ENCODE measurements at regions not wholly inside any gene's neighbourhood (a gene's known extent, or its start where the extent isn't known, plus 50 kb on each side); places are given as distances from the start of the nearest gene placed in this dataset.

DNA sequence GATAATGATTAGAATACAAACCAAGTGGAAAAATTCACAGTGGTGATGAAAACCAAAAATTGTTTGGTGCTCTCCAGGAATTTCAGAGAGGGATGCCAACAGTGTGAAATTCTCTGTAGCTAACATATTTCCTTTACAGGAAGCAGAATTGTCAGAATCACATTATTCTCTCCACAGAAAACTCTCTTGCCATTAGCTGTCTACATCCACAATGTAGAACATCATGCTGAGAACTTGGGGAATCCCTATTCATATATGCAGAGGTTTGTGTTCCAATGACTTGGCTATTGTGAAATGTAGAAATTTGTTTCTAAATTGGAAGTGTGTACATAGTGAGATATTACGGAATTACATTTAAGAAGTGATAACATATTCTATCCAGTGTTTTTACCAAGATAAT lies 142.0 kb downstream of the PCDH7 start:
- TF ChIP-seq, protein P1, sequence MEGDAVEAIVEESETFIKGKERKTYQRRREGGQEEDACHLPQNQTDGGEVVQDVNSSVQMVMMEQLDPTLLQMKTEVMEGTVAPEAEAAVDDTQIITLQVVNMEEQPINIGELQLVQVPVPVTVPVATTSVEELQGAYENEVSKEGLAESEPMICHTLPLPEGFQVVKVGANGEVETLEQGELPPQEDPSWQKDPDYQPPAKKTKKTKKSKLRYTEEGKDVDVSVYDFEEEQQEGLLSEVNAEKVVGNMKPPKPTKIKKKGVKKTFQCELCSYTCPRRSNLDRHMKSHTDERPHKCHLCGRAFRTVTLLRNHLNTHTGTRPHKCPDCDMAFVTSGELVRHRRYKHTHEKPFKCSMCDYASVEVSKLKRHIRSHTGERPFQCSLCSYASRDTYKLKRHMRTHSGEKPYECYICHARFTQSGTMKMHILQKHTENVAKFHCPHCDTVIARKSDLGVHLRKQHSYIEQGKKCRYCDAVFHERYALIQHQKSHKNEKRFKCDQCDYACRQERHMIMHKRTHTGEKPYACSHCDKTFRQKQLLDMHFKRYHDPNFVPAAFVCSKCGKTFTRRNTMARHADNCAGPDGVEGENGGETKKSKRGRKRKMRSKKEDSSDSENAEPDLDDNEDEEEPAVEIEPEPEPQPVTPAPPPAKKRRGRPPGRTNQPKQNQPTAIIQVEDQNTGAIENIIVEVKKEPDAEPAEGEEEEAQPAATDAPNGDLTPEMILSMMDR (conservative IDR thresholded peaks at IDR 0.05; ENCODE audit: low read depth, low read length), result no peak
- no peak for TF ChIP-seq EZH2 (IDR thresholded peaks at IDR 0.05; ENCODE audit: low read length, unreplicated experiment)
- TF ChIP-seq EZH2phosphoT487 (IDR thresholded peaks at IDR 0.05; ENCODE audit: borderline replicate concordance, low read length), result no peak
